ENCODE measurements at regions not wholly inside any gene's neighbourhood (a gene's known extent, or its start where the extent isn't known, plus 50 kb on each side); places are given as distances from the start of the nearest gene placed in this dataset.
A peak's percentile ranks its signal among the peaks of the same experiment; 100 is the strongest.

DNA sequence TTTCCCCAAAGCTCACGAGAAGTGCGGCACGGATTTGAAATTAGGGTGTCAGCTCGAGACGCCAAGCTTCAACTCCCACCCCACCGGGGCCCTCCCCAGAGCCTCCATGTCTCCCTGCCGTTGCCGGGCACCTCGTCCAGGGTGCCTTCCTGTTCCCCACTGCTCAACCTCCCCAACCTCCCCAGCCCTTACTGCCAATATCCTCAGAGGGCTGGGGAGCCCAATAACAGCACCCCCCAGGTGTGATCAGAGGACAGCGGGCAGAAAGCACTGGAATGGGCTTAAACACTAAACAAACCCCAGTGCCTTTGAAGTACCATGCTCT, 1336.4 kb downstream of the TBC1D22A start:
- Histone ChIP-seq H2AFZ (ENCODE audit: low read length) (no peak overlapping the region), H2BK120ac (ENCODE audit: low read depth, low read length) (no peak overlapping the region), H4K91ac (ENCODE audit: low read depth, low read length, poor library complexity) (no peak overlapping the region), H3K79me1 (ENCODE audit: low read depth, low read length) (no peaks in the 10 kb centered on the region), H3K23ac (ENCODE audit: low read depth, low read length, poor library complexity) (no peak overlapping the region), H2BK12ac (ENCODE audit: low read length) (no peak overlapping the region), H3K14ac (ENCODE audit: low read length) (peak overlapping the region; percentile 63), H3K18ac (ENCODE audit: low read length) (no peak overlapping the region), H4K8ac (ENCODE audit: low read depth, low read length) (no peak overlapping the region), H3K36me3 (replicated peaks in 1 of 2; ENCODE audit: control insufficient read depth in 2 of 2, insufficient read depth in 2 of 2, low read length in 2 of 2) (no peaks in the 10 kb centered on the region), H2BK5ac (ENCODE audit: low read length) (no peak overlapping the region), H2AK5ac (ENCODE audit: low read depth, low read length) (peak overlapping the region; percentile 89), H3K27me3 (ENCODE audit: control insufficient read depth in 3 of 3, insufficient read depth in 3 of 3, low read depth in 1 of 3, low read length in 3 of 3) (peaks cover 0 to 3% (median 0%) of the 10 kb centered on the region in 3 experiments), H3K4me3 (ENCODE audit: low read length in 2 of 2) (no peak overlapping the region), H2BK15ac (ENCODE audit: low read length) (no peak overlapping the region), H3K4me2 (ENCODE audit: insufficient read depth, low read length, poor library complexity, severe bottlenecking) (no peak overlapping the region), H3K4ac (ENCODE audit: low read length) (no peak overlapping the region), H3K9ac (ENCODE audit: low read depth, low read length, poor library complexity) (no peak overlapping the region), H3K9me3 (replicated peaks in 1 of 2; ENCODE audit: control insufficient read depth in 2 of 2, insufficient read depth in 1 of 2, low read depth in 1 of 2, low read length in 2 of 2) (no peaks in the 10 kb centered on the region), H3K27ac (replicated peaks; ENCODE audit: low read length) (no peak overlapping the region), H3K4me1 (ENCODE audit: control insufficient read depth in 2 of 2, insufficient read depth in 1 of 2, low read depth in 1 of 2, low read length in 2 of 2) (peaks cover 0 to 7% of the 10 kb centered on the region in 2 donors)
- no peak for DNase-seq (ENCODE audit: low spot score)
- WGBS, 2 donors (ENCODE audit: extremely low coverage in 2 of 2, insufficient read length in 2 of 2, insufficient replicate concordance in 1 of 2): no CpG with 5 or more reads among the region's 10 CpGs

DNA sequence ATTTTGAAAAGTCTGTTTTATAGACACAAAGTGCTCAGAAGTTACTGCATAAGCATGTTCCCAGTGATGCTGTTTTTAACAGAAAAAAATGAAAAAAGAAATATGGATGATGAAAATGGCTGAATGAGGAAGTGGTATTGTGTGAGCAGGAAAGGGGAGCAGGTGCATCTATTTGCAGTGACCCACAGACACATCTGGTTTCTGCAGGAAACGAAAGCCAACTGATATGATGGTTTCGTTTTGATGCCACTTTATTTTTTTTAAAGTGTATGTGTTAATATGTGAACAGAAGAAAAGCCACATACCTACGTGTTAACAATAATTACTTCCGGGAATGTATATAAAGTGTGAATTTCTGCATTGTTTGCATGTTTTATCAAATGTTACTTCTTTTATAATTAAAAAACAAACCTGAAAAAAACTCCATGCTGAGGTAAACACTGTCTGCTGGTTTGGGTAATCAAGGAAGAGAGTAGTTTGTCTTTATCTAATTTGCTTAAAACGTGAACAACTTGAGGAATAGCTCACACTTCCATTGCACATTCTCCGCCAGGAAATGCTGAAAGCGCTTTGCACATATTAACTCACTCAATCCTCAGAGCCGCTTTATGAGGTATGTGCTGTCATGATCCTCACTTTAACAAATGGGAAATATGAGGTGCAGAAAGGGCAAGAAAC, 1335.9 kb downstream of the TBC1D22A start:
- Histone ChIP-seq H3K23ac (ENCODE audit: low read depth, low read length, poor library complexity) (no peak overlapping the region), H3K79me1 (ENCODE audit: low read depth, low read length) (no peaks in the 10 kb centered on the region), H3K9ac (ENCODE audit: low read depth, low read length, poor library complexity) (no peak overlapping the region), H3K4me1 (ENCODE audit: control insufficient read depth in 2 of 2, insufficient read depth in 1 of 2, low read depth in 1 of 2, low read length in 2 of 2) (peaks cover 0 to 6% of the 10 kb centered on the region in 2 donors), H2BK12ac (ENCODE audit: low read length) (no peak overlapping the region), H3K4ac (ENCODE audit: low read length) (no peak overlapping the region), H4K91ac (ENCODE audit: low read depth, low read length, poor library complexity) (no peak overlapping the region), H3K9me3 (replicated peaks in 1 of 2; ENCODE audit: control insufficient read depth in 2 of 2, insufficient read depth in 1 of 2, low read depth in 1 of 2, low read length in 2 of 2) (no peaks in the 10 kb centered on the region), H3K27me3 (ENCODE audit: control insufficient read depth in 3 of 3, insufficient read depth in 3 of 3, low read depth in 1 of 3, low read length in 3 of 3) (peaks cover 0 to 3% (median 0%) of the 10 kb centered on the region in 3 experiments), H3K14ac (ENCODE audit: low read length) (no peak overlapping the region), H2BK15ac (ENCODE audit: low read length) (no peak overlapping the region), H2AK5ac (ENCODE audit: low read depth, low read length) (no peak overlapping the region), H3K4me2 (ENCODE audit: insufficient read depth, low read length, poor library complexity, severe bottlenecking) (no peak overlapping the region), H3K27ac (replicated peaks; ENCODE audit: low read length) (no peak overlapping the region), H3K36me3 (replicated peaks in 1 of 2; ENCODE audit: control insufficient read depth in 2 of 2, insufficient read depth in 2 of 2, low read length in 2 of 2) (no peaks in the 10 kb centered on the region), H4K8ac (ENCODE audit: low read depth, low read length) (no peak overlapping the region), H2BK5ac (ENCODE audit: low read length) (no peak overlapping the region), H2BK120ac (ENCODE audit: low read depth, low read length) (no peak overlapping the region), H2AFZ (ENCODE audit: low read length) (no peak overlapping the region), H3K4me3 (ENCODE audit: low read length in 2 of 2) (no peak overlapping the region), H3K18ac (ENCODE audit: low read length) (no peak overlapping the region)
- no peak for DNase-seq (ENCODE audit: low spot score)
- no CpG with 5 or more reads among the region's 8 CpGs for WGBS, 2 donors (ENCODE audit: extremely low coverage in 2 of 2, insufficient read length in 2 of 2, insufficient replicate concordance in 1 of 2)

DNA sequence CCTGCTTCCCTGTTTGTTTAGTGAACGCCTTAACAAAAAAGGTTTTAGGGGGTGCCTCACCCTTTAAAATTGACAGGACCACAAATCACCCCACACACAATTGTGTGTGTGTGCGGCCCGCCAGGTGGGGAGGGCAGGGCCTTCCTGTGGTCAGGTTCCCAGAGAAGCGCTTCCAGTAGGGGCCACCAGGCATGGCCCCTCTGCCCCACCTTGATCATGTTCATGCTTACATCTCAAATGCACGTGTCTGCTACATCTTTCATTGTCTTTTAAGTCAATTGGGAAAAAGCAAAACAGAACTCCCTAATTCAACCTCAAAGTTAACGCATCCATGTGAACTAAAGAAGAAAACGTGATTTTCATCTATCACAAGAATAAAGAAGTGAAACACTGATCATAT, 1335.3 kb downstream of the TBC1D22A start:
- H3K14ac ChIP-seq (ENCODE audit: low read length): no peak overlapping the region
- H3K9ac ChIP-seq (ENCODE audit: low read depth, low read length, poor library complexity): no peak overlapping the region
- H3K27ac ChIP-seq (replicated peaks; ENCODE audit: low read length): no peak overlapping the region
- no peak overlapping the region for H2AFZ ChIP-seq (ENCODE audit: low read length)
- no peak for DNase-seq (ENCODE audit: low spot score)
- H4K8ac ChIP-seq (ENCODE audit: low read depth, low read length): no peak overlapping the region
- H2BK15ac ChIP-seq (ENCODE audit: low read length): no peak overlapping the region
- no peak overlapping the region for H3K4me3 ChIP-seq (ENCODE audit: low read length in 2 of 2)
- no peaks in the 10 kb centered on the region for H3K36me3 ChIP-seq (replicated peaks in 1 of 2; ENCODE audit: control insufficient read depth in 2 of 2, insufficient read depth in 2 of 2, low read length in 2 of 2)
- no peak overlapping the region for H2BK120ac ChIP-seq (ENCODE audit: low read depth, low read length)
- H3K4me1 ChIP-seq (ENCODE audit: control insufficient read depth in 2 of 2, insufficient read depth in 1 of 2, low read depth in 1 of 2, low read length in 2 of 2): peaks cover 0 to 6% of the 10 kb centered on the region in 2 donors
- H2BK5ac ChIP-seq (ENCODE audit: low read length): no peak overlapping the region
- H3K4me2 ChIP-seq (ENCODE audit: insufficient read depth, low read length, poor library complexity, severe bottlenecking): no peak overlapping the region
- no peak overlapping the region for H3K18ac ChIP-seq (ENCODE audit: low read length)
- peaks cover 0 to 3% (median 0%) of the 10 kb centered on the region in 3 experiments for H3K27me3 ChIP-seq (ENCODE audit: control insufficient read depth in 3 of 3, insufficient read depth in 3 of 3, low read depth in 1 of 3, low read length in 3 of 3)
- H3K4ac ChIP-seq (ENCODE audit: low read length): no peak overlapping the region
- H2BK12ac ChIP-seq (ENCODE audit: low read length): no peak overlapping the region
- no peaks in the 10 kb centered on the region for H3K79me1 ChIP-seq (ENCODE audit: low read depth, low read length)
- no peak overlapping the region for H4K91ac ChIP-seq (ENCODE audit: low read depth, low read length, poor library complexity)
- no CpG with 5 or more reads among the region's 7 CpGs for WGBS, 2 donors (ENCODE audit: extremely low coverage in 2 of 2, insufficient read length in 2 of 2, insufficient replicate concordance in 1 of 2)
- H2AK5ac ChIP-seq (ENCODE audit: low read depth, low read length): no peak overlapping the region
- no peak overlapping the region for H3K23ac ChIP-seq (ENCODE audit: low read depth, low read length, poor library complexity)
- no peaks in the 10 kb centered on the region for H3K9me3 ChIP-seq (replicated peaks in 1 of 2; ENCODE audit: control insufficient read depth in 2 of 2, insufficient read depth in 1 of 2, low read depth in 1 of 2, low read length in 2 of 2)

DNA sequence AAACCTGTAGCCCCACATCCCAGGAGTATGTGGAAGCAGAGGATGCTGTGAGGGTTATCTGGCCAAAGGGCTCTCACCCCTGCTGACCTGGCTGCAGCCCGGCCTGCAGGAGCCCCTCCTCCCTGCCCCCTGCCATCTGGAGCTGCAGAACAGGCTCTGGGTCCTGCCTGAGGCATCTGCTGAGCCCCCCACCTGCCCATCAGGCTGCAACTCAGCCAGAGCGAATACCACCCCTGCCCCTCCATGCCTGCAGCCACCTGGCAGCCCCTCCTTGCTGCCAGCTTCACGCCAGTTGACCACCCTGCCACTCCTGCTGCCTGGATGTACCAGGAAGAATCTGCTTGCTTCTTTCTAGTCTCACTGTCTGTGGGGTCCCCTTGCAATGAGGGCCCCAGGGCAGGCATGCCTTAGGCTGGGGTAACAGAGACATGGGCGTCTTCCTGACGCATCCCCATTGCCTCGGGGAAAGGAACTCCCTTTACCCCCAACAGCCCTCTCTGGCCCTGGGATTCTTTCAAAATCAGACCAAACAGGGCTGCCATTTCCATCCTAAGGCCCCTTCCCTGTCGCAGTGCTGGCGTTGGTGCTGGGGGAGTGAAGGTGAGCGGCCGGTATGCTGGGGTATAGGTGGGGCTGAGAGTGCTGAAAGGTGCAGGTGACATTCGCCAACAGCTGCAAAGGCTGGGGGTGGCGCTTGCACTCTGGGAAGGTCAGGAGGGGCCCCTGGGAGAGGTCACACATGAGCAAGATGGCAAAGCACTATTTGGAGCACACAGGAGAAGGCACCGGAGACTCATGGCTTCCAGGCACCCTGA, 1334.6 kb downstream of the TBC1D22A start:
- H3K36me3 ChIP-seq (replicated peaks in 1 of 2; ENCODE audit: control insufficient read depth in 2 of 2, insufficient read depth in 2 of 2, low read length in 2 of 2): no peaks in the 10 kb centered on the region
- no peak overlapping the region for H3K4me3 ChIP-seq (ENCODE audit: low read length in 2 of 2)
- peaks cover 0 to 3% (median 0%) of the 10 kb centered on the region in 3 experiments for H3K27me3 ChIP-seq (ENCODE audit: control insufficient read depth in 3 of 3, insufficient read depth in 3 of 3, low read depth in 1 of 3, low read length in 3 of 3)
- H2BK5ac ChIP-seq (ENCODE audit: low read length): peak overlapping the region; percentile 48
- H3K27ac ChIP-seq (replicated peaks; ENCODE audit: low read length): no peak overlapping the region
- peaks cover 0 to 6% of the 10 kb centered on the region in 2 donors for H3K4me1 ChIP-seq (ENCODE audit: control insufficient read depth in 2 of 2, insufficient read depth in 1 of 2, low read depth in 1 of 2, low read length in 2 of 2)
- H3K23ac ChIP-seq (ENCODE audit: low read depth, low read length, poor library complexity): no peak overlapping the region
- H2BK15ac ChIP-seq (ENCODE audit: low read length): peak overlapping the region; percentile 12
- no peak overlapping the region for H2BK120ac ChIP-seq (ENCODE audit: low read depth, low read length)
- H3K14ac ChIP-seq (ENCODE audit: low read length): no peak overlapping the region
- no peak overlapping the region for H3K4ac ChIP-seq (ENCODE audit: low read length)
- peak overlapping the region; percentile 33 for H2AK5ac ChIP-seq (ENCODE audit: low read depth, low read length)
- peak overlapping the region; percentile 67 for H3K9ac ChIP-seq (ENCODE audit: low read depth, low read length, poor library complexity)
- H3K4me2 ChIP-seq (ENCODE audit: insufficient read depth, low read length, poor library complexity, severe bottlenecking): no peak overlapping the region
- no peaks in the 10 kb centered on the region for H3K9me3 ChIP-seq (replicated peaks in 1 of 2; ENCODE audit: control insufficient read depth in 2 of 2, insufficient read depth in 1 of 2, low read depth in 1 of 2, low read length in 2 of 2)
- no peak overlapping the region for H2AFZ ChIP-seq (ENCODE audit: low read length)
- no CpG with 5 or more reads among the region's 13 CpGs for WGBS, 2 donors (ENCODE audit: extremely low coverage in 2 of 2, insufficient read length in 2 of 2, insufficient replicate concordance in 1 of 2)
- H2BK12ac ChIP-seq (ENCODE audit: low read length): no peak overlapping the region
- H4K8ac ChIP-seq (ENCODE audit: low read depth, low read length): no peak overlapping the region
- H3K18ac ChIP-seq (ENCODE audit: low read length): peak overlapping the region; percentile 81
- DNase-seq (ENCODE audit: low spot score): no peak
- H3K79me1 ChIP-seq (ENCODE audit: low read depth, low read length): no peaks in the 10 kb centered on the region
- no peak overlapping the region for H4K91ac ChIP-seq (ENCODE audit: low read depth, low read length, poor library complexity)
